ENCODE measurements at regions not wholly inside any gene's neighbourhood (a gene's known extent, or its start where the extent isn't known, plus 50 kb on each side); places are given as distances from the start of the nearest gene placed in this dataset.

- no peak overlapping the region for H3K4me2 ChIP-seq (ENCODE audit: insufficient read depth, low read length)
- H3K79me2 ChIP-seq (ENCODE audit: insufficient read depth, low read length): no peaks in the 10 kb centered on the region
- H2AFZ ChIP-seq (ENCODE audit: low read length): no peak overlapping the region
- no peak for TF ChIP-seq CTCF (IDR thresholded peaks at IDR 0.05; ENCODE audit: extremely low read depth, low read depth, low read length)
- H3K4me3 ChIP-seq (ENCODE audit: insufficient read depth, low read length): no peak overlapping the region
- no peaks in the 10 kb centered on the region for H3K27me3 ChIP-seq (ENCODE audit: insufficient read depth, low read length)
- H3K36me3 ChIP-seq (ENCODE audit: insufficient read depth, low read length): no peaks in the 10 kb centered on the region
- H3K4me1 ChIP-seq (ENCODE audit: insufficient read depth, low read length): no peaks in the 10 kb centered on the region
- no peak for DNase-seq (ENCODE audit: insufficient read length, low spot score, missing footprints)
- H4K20me1 ChIP-seq (ENCODE audit: insufficient read depth, low read length): no peaks in the 10 kb centered on the region
- H3K9me3 ChIP-seq (ENCODE audit: low read depth, low read length): no peaks in the 10 kb centered on the region
- H3K27ac ChIP-seq (ENCODE audit: low read depth, low read length): no peak overlapping the region
These were observed 89.6 kb upstream of the HNRNPU start for GRCh38 chr1:244953901-244954300.

- Histone ChIP-seq H4K20me1 (ENCODE audit: insufficient read depth, low read length) (no peaks in the 10 kb centered on the region), H3K4me3 (ENCODE audit: insufficient read depth, low read length) (no peak overlapping the region), H3K9me3 (ENCODE audit: low read depth, low read length) (no peaks in the 10 kb centered on the region), H3K27me3 (ENCODE audit: insufficient read depth, low read length) (no peaks in the 10 kb centered on the region), H2AFZ (ENCODE audit: low read length) (no peak overlapping the region), H3K4me2 (ENCODE audit: insufficient read depth, low read length) (no peak overlapping the region), H3K36me3 (ENCODE audit: insufficient read depth, low read length) (no peaks in the 10 kb centered on the region), H3K79me2 (ENCODE audit: insufficient read depth, low read length) (no peaks in the 10 kb centered on the region), H3K4me1 (ENCODE audit: insufficient read depth, low read length) (no peaks in the 10 kb centered on the region), H3K27ac (ENCODE audit: low read depth, low read length) (no peak overlapping the region)
- DNase-seq (ENCODE audit: insufficient read length, low spot score, missing footprints): no peak
- TF ChIP-seq CTCF (IDR thresholded peaks at IDR 0.05; ENCODE audit: extremely low read depth, low read depth, low read length): no peak
These were observed 88.6 kb upstream of the HNRNPU start for GRCh38 chr1:244952940-244953339.

GRCh38 chr1:244952280-244952933, 88.1 kb upstream of the HNRNPU start:
- H3K79me2 ChIP-seq (ENCODE audit: insufficient read depth, low read length): no peaks in the 10 kb centered on the region
- no peaks in the 10 kb centered on the region for H3K9me3 ChIP-seq (ENCODE audit: low read depth, low read length)
- no peaks in the 10 kb centered on the region for H3K36me3 ChIP-seq (ENCODE audit: insufficient read depth, low read length)
- no peaks in the 10 kb centered on the region for H3K4me1 ChIP-seq (ENCODE audit: insufficient read depth, low read length)
- H3K27me3 ChIP-seq (ENCODE audit: insufficient read depth, low read length): no peaks in the 10 kb centered on the region
- no peak overlapping the region for H2AFZ ChIP-seq (ENCODE audit: low read length)
- no peak overlapping the region for H3K4me2 ChIP-seq (ENCODE audit: insufficient read depth, low read length)
- no peak overlapping the region for H3K27ac ChIP-seq (ENCODE audit: low read depth, low read length)
- H3K4me3 ChIP-seq (ENCODE audit: insufficient read depth, low read length): no peak overlapping the region
- no peak for TF ChIP-seq CTCF (IDR thresholded peaks at IDR 0.05; ENCODE audit: extremely low read depth, low read depth, low read length)
- DNase-seq (ENCODE audit: insufficient read length, low spot score, missing footprints): no peak
- no peaks in the 10 kb centered on the region for H4K20me1 ChIP-seq (ENCODE audit: insufficient read depth, low read length)

GRCh38 chr1:244948416-244948815, 84.1 kb upstream of the HNRNPU start:
- Histone ChIP-seq H3K27me3 (ENCODE audit: insufficient read depth, low read length) (no peaks in the 10 kb centered on the region), H3K9me3 (ENCODE audit: low read depth, low read length) (no peaks in the 10 kb centered on the region), H3K4me3 (ENCODE audit: insufficient read depth, low read length) (no peak overlapping the region), H3K36me3 (ENCODE audit: insufficient read depth, low read length) (no peaks in the 10 kb centered on the region), H3K4me2 (ENCODE audit: insufficient read depth, low read length) (no peak overlapping the region), H4K20me1 (ENCODE audit: insufficient read depth, low read length) (no peaks in the 10 kb centered on the region), H2AFZ (ENCODE audit: low read length) (no peak overlapping the region), H3K4me1 (ENCODE audit: insufficient read depth, low read length) (no peaks in the 10 kb centered on the region), H3K27ac (ENCODE audit: low read depth, low read length) (no peak overlapping the region), H3K79me2 (ENCODE audit: insufficient read depth, low read length) (no peaks in the 10 kb centered on the region)
- no peak for DNase-seq (ENCODE audit: insufficient read length, low spot score, missing footprints)
- no peak for TF ChIP-seq CTCF (IDR thresholded peaks at IDR 0.05; ENCODE audit: extremely low read depth, low read depth, low read length)

Data from osteoblast (primary cell).